Stomach smooth muscle (tissue), 2 donors: ENCODE measurements at regions not wholly inside any gene's neighbourhood (a gene's known extent, or its start where the extent isn't known, plus 50 kb on each side); places are given as distances from the start of the nearest gene placed in this dataset.

Source experiments
- H3K27ac ChIP-seq: one replicate; pipeline ENCODE4 v1.7.0; 2013; ENCODE audit warnings: mild to moderate bottlenecking, low read length, inconsistent platforms
- H3K27me3 ChIP-seq, 2 donors: one replicate each; pipeline ENCODE4 v1.7.0; 2013; ENCODE audit warnings: low read length in 2 of 2; ENCODE audit not compliant: insufficient read depth in 2 of 2, control insufficient read depth in 1 of 2
- H3K36me3 ChIP-seq, 2 donors: one replicate each; pipeline ENCODE4 v1.7.0; 2013; ENCODE audit warnings: low read length in 2 of 2; ENCODE audit not compliant: control insufficient read depth in 2 of 2, insufficient read depth in 2 of 2
- H3K4me1 ChIP-seq: one replicate; pipeline ENCODE4 v1.7.0; 2013; ENCODE audit warnings: low read length; ENCODE audit not compliant: control insufficient read depth, insufficient read depth
- H3K4me3 ChIP-seq, 2 donors: one replicate each; pipeline ENCODE4 v1.7.0; 2013; ENCODE audit warnings: low read length in 2 of 2
- H3K9ac ChIP-seq, 2 donors: one replicate each; pipeline ENCODE4 v1.7.0; 2013; ENCODE audit warnings: low read length in 2 of 2, mild to moderate bottlenecking in 1 of 2
- H3K9me3 ChIP-seq, 2 donors: one replicate each; pipeline ENCODE4 v1.7.0; 2013; ENCODE audit warnings: low read length in 2 of 2; ENCODE audit not compliant: control insufficient read depth in 2 of 2
- donor health status: healthy.
- donor health status: Pancreatic carcinoma.

- Histone ChIP-seq H3K27me3 (no peaks in the 10 kb centered on the region), H3K4me3 (no peak overlapping the region), H3K27ac (no peak overlapping the region), H3K9me3 (no peaks in the 10 kb centered on the region), H3K9ac (no peak overlapping the region), H3K36me3 (no peaks in the 10 kb centered on the region), H3K4me1 (no peaks in the 10 kb centered on the region)
These were observed 51.3 kb upstream of the CNKSR3 start for GRCh38 chr6:154561750-154562149.

DNA sequence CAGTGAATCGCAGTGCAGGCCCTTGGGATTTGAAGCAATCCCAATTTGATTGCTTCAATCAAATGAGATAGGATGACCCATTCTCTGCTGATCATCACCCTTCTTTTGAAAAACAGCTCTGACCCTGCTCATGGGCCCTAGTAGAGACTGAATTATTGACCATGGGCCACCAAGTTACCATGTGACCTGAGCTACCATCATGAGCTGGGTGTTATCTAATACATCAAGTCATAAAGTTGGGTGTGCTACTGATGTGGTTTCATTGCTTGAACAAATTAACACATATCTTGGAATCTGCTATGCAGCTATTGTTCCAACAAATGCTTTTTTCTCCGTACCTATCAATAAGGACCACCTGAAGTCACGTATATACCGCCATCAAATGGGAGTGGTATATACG is 54.8 kb upstream of the CNKSR3 start:
- Histone ChIP-seq H3K4me3 (no peak overlapping the region), H3K9ac (no peak overlapping the region), H3K36me3 (no peaks in the 10 kb centered on the region), H3K27me3 (no peaks in the 10 kb centered on the region), H3K4me1 (no peaks in the 10 kb centered on the region), H3K9me3 (no peaks in the 10 kb centered on the region), H3K27ac (no peak overlapping the region)

DNA sequence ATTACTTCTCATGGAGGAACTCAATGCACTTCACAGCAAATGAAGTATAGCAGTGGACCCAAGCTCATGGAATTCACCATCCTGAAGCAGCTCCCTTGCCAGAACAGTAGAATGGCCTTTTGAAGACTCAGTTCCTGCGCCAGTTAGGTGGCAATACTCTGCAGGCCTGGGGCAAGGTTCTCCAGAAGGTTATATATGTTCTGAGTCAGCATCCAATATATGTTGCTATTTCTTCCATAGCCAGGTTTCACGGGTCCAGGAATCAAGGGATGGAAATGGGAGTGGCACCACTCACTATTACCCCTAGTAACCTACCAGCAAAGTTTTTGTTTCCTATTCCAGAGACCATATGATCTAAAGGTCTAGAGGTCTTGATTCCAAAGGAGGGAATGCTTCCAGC is 56.4 kb upstream of the CNKSR3 start:
- no peaks in the 10 kb centered on the region for H3K27me3 ChIP-seq
- H3K9ac ChIP-seq, result no peak overlapping the region
- no peaks in the 10 kb centered on the region for H3K36me3 ChIP-seq
- no peak overlapping the region for H3K27ac ChIP-seq
- H3K4me3 ChIP-seq, result no peak overlapping the region
- H3K4me1 ChIP-seq, result no peaks in the 10 kb centered on the region
- H3K9me3 ChIP-seq, result no peaks in the 10 kb centered on the region

DNA sequence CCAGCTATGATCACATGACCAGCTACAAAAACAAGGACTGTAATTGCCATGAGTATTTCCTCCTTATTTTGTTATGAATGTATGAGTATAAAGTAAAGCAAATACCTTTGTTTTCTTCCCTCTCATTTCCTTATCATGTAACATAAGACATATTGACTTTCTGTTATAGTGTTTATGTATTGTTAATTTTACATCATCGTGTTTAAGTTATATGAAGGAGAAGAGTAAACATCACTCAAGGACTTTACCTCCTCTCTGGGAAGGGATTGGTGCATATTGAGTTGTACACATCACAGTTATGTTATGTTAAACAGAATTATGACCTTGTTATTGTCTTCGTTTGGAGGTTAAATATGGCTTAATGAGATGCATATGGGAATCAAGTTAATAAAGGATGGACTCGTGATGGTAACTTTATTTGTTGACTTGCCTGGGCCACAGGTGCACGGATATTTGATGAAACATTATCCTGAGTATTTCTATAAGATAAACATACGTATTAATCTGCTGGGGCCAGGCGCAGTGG is 57.3 kb upstream of the CNKSR3 start:
- Histone ChIP-seq H3K4me1 (no peaks in the 10 kb centered on the region), H3K4me3 (no peak overlapping the region), H3K27me3 (no peaks in the 10 kb centered on the region), H3K36me3 (no peaks in the 10 kb centered on the region), H3K9ac (no peak overlapping the region), H3K27ac (no peak overlapping the region), H3K9me3 (no peaks in the 10 kb centered on the region)

- Histone ChIP-seq H3K4me3 (no peak overlapping the region), H3K4me1 (no peaks in the 10 kb centered on the region), H3K27ac (no peak overlapping the region), H3K9ac (peak overlapping the region in 1 of 2 donors; percentile 7), H3K9me3 (no peaks in the 10 kb centered on the region), H3K36me3 (no peaks in the 10 kb centered on the region), H3K27me3 (no peaks in the 10 kb centered on the region)
These were observed 58.8 kb upstream of the CNKSR3 start for GRCh38 chr6:154569156-154569862.

- H3K9ac ChIP-seq, result no peak overlapping the region
- H3K9me3 ChIP-seq, result no peaks in the 10 kb centered on the region
- H3K36me3 ChIP-seq, result no peaks in the 10 kb centered on the region
- no peaks in the 10 kb centered on the region for H3K4me1 ChIP-seq
- no peak overlapping the region for H3K27ac ChIP-seq
- no peak overlapping the region for H3K4me3 ChIP-seq
- H3K27me3 ChIP-seq, result no peaks in the 10 kb centered on the region
These were observed 60.0 kb upstream of the CNKSR3 start for GRCh38 chr6:154570505-154570904.

DNA sequence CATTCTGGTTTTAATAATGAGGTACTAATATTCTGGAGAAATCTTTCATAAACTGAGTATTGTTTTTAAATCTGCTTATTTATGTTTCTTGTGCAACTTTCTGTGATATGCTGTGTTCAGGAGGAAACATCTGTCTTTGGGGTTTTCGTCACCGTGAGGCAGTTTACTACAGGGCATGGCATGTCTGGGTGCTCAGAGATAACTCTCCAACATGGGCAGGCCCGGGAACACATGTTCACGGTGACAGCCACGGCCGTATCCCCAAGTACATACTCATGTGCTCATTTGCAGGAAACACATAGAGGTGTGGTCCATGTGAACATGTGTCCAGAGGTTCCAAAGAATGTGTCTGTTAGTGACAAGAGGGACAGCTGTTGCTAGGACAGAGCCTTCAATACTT is 62.1 kb upstream of the CNKSR3 start:
- Histone ChIP-seq H3K4me1 (no peaks in the 10 kb centered on the region), H3K9me3 (no peaks in the 10 kb centered on the region), H3K9ac (no peak overlapping the region), H3K36me3 (no peaks in the 10 kb centered on the region), H3K27me3 (no peaks in the 10 kb centered on the region), H3K27ac (no peak overlapping the region), H3K4me3 (no peak overlapping the region)

DNA sequence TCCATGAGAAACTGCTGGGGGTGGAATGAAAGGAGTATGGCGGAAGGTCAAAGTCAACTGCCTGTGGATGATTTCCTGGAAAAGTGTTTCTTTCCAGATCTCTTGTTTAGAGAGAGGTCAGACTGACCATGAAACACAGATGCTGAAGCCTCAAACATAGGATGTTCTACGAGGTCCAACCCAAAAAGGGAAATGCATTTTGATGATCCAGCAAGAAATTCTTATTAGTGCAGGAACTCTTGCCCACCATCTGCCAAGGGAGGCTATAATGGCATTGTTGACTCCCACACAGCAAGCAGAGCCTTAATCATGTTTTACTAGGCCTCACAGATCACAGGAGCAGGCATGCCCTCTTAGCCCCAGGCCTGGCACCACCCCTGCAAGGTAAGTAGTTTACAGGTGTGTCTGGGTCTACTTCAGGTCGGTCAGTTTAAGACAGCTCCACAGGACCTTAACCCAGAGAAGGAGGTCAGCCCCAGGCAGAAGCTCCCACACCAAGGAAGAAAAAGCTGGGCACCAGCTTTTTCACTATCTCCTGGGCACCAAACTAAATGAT is 67.6 kb upstream of the CNKSR3 start:
- Histone ChIP-seq H3K4me3 (no peak overlapping the region), H3K36me3 (no peaks in the 10 kb centered on the region), H3K9ac (no peak overlapping the region), H3K27me3 (no peaks in the 10 kb centered on the region), H3K4me1 (no peaks in the 10 kb centered on the region), H3K9me3 (no peaks in the 10 kb centered on the region), H3K27ac (no peak overlapping the region)

GRCh38 chr6:154579046-154579445 is 68.6 kb upstream of the CNKSR3 start:
- no peaks in the 10 kb centered on the region for H3K27me3 ChIP-seq
- H3K27ac ChIP-seq, result no peak overlapping the region
- H3K36me3 ChIP-seq, result no peaks in the 10 kb centered on the region
- no peak overlapping the region for H3K9ac ChIP-seq
- no peak overlapping the region for H3K4me3 ChIP-seq
- no peaks in the 10 kb centered on the region for H3K4me1 ChIP-seq
- no peaks in the 10 kb centered on the region for H3K9me3 ChIP-seq

- H3K9ac ChIP-seq, result no peak overlapping the region
- H3K4me3 ChIP-seq, result no peak overlapping the region
- no peaks in the 10 kb centered on the region for H3K27me3 ChIP-seq
- H3K27ac ChIP-seq, result no peak overlapping the region
- H3K4me1 ChIP-seq, result no peaks in the 10 kb centered on the region
- no peaks in the 10 kb centered on the region for H3K36me3 ChIP-seq
- no peaks in the 10 kb centered on the region for H3K9me3 ChIP-seq
These were observed 69.0 kb upstream of the CNKSR3 start for GRCh38 chr6:154579485-154579884.

DNA sequence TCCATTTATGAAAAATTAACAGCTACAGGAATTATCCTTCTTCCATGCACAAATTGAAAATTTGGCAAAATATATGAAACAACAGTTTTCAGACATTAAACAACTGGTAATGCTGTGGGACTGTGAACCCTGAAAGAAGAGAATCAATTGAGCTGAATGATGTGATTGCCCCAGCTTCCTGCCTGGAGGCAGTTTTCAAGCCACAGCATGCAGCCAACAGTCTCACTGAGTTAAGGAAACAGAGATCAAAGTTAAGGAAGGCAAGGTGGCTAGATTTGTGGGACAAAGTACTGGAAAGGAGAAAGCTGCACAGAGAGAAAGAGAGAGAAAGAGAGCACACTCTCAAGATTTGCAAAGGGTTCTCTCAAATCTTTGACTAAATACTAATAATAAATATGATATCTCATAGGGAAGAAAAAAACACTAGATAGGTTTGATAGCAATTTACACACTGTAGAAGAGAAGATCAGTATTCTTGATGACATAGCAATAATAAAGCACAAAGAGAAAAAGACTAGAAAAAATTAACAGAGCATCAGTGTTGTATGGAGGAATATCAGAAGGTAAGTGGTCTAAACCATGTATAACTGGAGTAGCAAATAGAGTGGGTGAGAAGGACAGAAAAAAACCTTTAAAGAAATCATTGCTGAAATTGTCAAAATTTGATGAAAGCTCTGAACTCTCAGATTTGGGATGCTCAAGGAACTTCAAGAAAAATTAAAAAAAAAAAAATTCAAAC is 70.1 kb upstream of the CNKSR3 start:
- no peaks in the 10 kb centered on the region for H3K27me3 ChIP-seq
- no peak overlapping the region for H3K9ac ChIP-seq
- no peak overlapping the region for H3K27ac ChIP-seq
- H3K36me3 ChIP-seq, result no peaks in the 10 kb centered on the region
- no peaks in the 10 kb centered on the region for H3K4me1 ChIP-seq
- H3K9me3 ChIP-seq, result no peaks in the 10 kb centered on the region
- H3K4me3 ChIP-seq, result no peak overlapping the region
